RWPE1 (cell line): ENCODE measurements at regions not wholly inside any gene's neighbourhood (a gene's known extent, or its start where the extent isn't known, plus 50 kb on each side); places are given as distances from the start of the nearest gene placed in this dataset.
"Not testable (repeated sequence)": the region's sequence is repeated elsewhere in the genome, so short reads cannot be mapped to it uniquely, and the experiment has no call there.

Source experiments
- CTCF ChIA-PET: fragments of 350-600 bp; sonication (Branson Sonifier 250); formaldehyde crosslinking; extraction: SDS; loops from one replicate; lab custom pipeline; 2021; lab: Yijun Ruan, JAX
- POLR2A ChIA-PET: fragments of 400-600 bp; formaldehyde crosslinking; extraction: SDS; loops from one replicate; lab custom pipeline; 2020; ENCODE audit warnings: antibody characterized with exemption; ENCODE audit not compliant: low non-redundant PET; lab: Yijun Ruan, JAX
- DNase-seq: peaks from one replicate; pipeline ENCODE4 v3.0.0; 2012; ENCODE audit warnings: low spot score
- H3K27ac ChIP-seq: fragments of 450-650 bp; 2 replicates; pipeline ENCODE4 v1.5.1; 2017
- CTCF ChIP-seq: fragments of 450-650 bp; conservative IDR thresholded peaks from 2 replicates; pipeline ENCODE4 v1.5.1; 2017; ENCODE audit warnings: low read depth, mild to moderate bottlenecking

DNA sequence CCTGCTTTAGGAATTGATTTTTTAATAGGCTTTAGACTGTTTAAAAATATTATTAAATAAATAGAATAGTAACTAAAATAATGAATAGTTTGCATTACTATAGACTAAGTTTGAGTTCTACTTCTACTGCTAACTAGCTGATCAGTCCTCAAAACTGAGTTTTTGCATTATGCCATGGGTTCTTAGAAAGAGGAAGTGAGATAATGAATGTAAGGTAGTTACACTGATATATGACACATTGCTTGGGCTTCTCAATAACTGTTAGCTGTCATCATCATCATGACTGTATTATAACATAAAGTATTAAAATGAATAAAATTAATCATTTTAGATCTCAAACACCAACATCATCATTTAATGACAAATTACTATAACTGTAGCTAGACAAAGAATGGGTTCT is 949.7 kb downstream of the TRHDE start:
- CTCF ChIA-PET, result no interaction called here
- DNase-seq, result no peak
- TF ChIP-seq CTCF, result no peak
- no peak overlapping the region for H3K27ac ChIP-seq
- POLR2A ChIA-PET, result no interaction called here

- POLR2A ChIA-PET, result no interaction called here
- DNase-seq, result no peak
- CTCF ChIA-PET, result no interaction called here
These were observed 953.3 kb downstream of the TRHDE start for GRCh38 chr12:73225371-73225937.

DNA sequence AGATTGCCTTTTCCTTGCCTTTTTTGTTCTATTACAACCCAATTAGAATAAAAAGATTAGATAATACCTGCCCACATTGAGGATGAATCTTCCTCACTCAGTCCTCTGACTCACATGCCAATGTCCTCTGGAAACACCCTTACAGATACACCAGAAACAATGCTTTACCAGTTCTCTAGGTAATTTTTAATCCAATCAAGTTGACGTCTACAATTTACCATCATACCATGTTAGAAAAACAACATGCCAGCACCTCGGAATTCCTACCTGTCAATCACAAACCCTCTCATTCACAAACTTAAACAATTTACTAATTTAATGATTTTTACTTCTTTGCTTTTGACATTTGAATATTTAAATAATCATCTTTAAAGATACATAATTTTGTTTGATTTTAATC is 953.8 kb downstream of the TRHDE start:
- CTCF ChIA-PET, result no interaction called here
- TF ChIP-seq CTCF, result no peak
- no peak overlapping the region for H3K27ac ChIP-seq
- POLR2A ChIA-PET, result no interaction called here
- no peak for DNase-seq

More at GRCh38 chr12:73225371-73225937, 953.3 kb downstream of the TRHDE start:
- no peak overlapping the region for H3K27ac ChIP-seq
- no peak for TF ChIP-seq CTCF

DNA sequence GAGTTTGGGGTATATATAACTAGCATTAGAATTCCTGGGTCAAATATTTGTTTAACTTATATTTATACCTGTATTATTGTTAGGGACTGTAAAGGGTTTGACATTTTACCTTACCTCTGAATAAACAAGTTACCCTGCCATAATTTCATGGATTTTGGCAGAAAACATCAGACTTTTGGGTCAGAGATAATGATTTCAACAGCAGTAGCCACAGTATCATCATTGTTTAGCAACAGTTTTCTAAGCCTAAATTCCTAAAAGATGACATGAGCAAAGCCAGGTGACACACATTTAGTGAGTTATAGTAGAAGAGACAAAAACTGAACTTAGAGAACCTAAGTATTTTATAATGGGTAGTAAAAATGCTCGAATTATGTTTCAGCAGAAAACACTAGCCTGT is 954.4 kb downstream of the TRHDE start:
- ChIA-PET CTCF (no interaction called here), POLR2A (no interaction called here)
- no peak for DNase-seq
- H3K27ac ChIP-seq, result no peak overlapping the region
- TF ChIP-seq CTCF, result no peak

DNA sequence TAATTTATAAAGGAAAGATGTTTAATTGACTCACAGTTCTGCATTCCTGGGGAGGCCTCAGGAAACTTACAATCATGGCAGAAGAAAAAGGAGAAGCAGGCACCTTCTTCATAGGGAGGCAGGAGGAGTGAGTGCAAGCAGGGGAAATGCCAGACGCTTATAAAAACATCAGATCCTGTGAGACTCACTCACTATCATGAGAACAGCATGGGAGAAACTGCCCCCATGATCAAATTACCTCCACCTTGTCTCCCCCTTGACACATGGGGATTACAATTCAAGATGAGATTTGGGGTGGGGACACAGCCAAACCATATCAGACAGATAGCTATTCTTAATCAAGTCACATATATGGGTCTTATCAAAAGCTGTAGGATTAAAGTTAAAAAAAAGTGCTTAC is 956.7 kb downstream of the TRHDE start:
- CTCF ChIA-PET, result interaction anchor here (0.6 kb wide), 1 partner anchor 772 kb away, joined by 3 read pairs; no protein-coding TSS in a partner anchor
- DNase-seq, H3K27ac ChIP-seq, POLR2A ChIA-PET: not testable (repeated sequence)

DNA sequence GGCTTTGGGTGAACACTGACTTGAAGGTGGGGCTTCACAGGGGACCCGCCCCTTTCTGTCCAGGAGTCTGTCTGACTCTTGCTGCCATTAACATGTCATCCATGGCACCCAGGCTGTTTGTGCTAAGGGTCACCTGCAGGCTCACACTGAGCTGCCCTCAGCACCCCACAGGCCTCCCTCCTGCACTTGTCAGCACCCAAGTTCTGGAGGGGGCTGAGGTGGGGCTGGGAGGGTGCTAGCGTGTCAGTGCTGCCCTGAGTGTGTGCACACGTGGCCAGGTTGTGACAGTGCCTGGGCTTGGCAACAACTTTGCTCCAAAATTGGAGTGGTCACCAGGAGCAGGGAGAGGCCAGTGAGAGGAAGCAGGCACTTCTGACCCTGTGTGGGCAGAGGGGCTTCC is 963.2 kb downstream of the TRHDE start:
- H3K27ac ChIP-seq, result no peak overlapping the region
- CTCF ChIA-PET, result no interaction called here
- no peak for DNase-seq
- POLR2A ChIA-PET, result no interaction called here
- TF ChIP-seq CTCF, result no peak

DNA sequence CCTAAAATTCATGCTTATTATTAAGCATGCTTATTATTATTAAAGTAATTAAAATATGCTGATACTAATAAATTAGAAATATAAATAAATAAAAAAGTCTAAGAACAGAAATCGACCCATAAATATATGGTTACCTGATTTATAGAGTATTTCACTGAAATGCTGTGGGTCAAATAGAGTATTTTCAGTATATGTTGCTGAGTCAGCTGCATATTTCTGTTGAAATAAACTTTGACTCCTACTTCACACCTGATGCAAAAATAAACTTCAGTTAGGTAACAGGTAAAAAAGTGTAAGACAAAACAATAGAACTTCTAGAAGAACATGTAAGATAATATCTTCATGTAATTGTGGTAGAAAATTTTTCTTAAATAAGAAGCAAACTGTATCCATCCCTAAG is 967.9 kb downstream of the TRHDE start:
- CTCF ChIA-PET, result no interaction called here
- H3K27ac ChIP-seq, result no peak overlapping the region
- no peak for TF ChIP-seq CTCF
- DNase-seq, result no peak
- POLR2A ChIA-PET, result no interaction called here
